ENCODE measurements at regions not wholly inside any gene's neighbourhood (a gene's known extent, or its start where the extent isn't known, plus 50 kb on each side); places are given as distances from the start of the nearest gene placed in this dataset.

DNA sequence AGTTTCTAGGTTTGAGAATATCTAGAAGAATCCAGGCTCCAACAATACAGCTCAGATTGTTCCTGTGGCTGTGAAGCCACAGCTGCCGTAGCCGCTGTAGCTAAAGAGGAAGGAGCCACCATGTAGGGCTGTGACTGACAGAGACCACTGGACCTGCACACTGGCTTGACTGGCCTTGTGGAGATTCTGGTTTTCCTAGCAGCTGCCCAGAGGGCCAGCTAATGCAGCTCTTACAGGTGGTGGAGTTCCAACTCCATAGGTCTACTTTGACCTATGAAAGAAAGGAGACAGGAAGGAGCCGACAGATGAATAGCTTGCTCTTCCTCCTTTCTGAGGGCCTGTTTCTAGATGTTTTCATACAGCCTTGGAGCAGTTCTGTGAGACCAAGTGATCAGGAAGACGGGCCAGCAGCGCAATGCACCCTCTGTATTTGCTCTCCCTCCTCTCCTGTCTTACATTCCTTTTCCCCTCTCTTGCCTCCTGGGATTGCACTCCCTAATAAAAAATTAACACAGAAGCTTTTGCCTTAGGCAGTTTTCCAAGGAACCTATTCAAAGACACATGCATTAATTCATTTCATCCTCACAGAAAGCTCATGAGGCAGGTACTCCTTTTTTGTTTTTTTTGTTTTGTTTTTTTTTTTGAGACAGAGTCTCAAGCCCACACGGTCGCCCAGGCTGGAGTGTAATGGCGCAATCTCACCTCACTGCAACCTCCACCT lies 51.8 kb upstream of the MYB start:
- DNase-seq: no peak
- FAIRE-seq: no peak
- Histone ChIP-seq H3K4me1 (ENCODE audit: control insufficient read depth in 2 of 3, insufficient read depth in 2 of 3, low read depth in 1 of 3, low read length in 3 of 3) (no peaks in the 10 kb centered on the region), H3K27me3 (ENCODE audit: control insufficient read depth, insufficient read depth, low read length) (no peaks in the 10 kb centered on the region), H3K36me3 (ENCODE audit: control insufficient read depth in 2 of 3, insufficient read depth in 3 of 3, low read length in 3 of 3) (no peaks in the 10 kb centered on the region), H3K9ac (ENCODE audit: low read length in 3 of 3) (no peak overlapping the region), H3K4me3 (ENCODE audit: low read length in 3 of 3) (no peak overlapping the region), H3K9me3 (ENCODE audit: control insufficient read depth in 2 of 3, insufficient read depth in 1 of 3, low read length in 3 of 3) (no peaks in the 10 kb centered on the region), H3K27ac (ENCODE audit: low read depth in 2 of 2, low read length in 2 of 2) (no peak overlapping the region)
- no peak for TF ChIP-seq CTCF (IDR thresholded peaks at IDR 0.05; ENCODE audit: borderline replicate concordance, extremely low read depth, insufficient read depth)
- intact Hi-C loops (cut with DNase I): no loop called here

GRCh38 chr6:135128268-135128914 lies 52.7 kb upstream of the MYB start:
- Histone ChIP-seq H3K4me1 (ENCODE audit: control insufficient read depth in 2 of 3, insufficient read depth in 2 of 3, low read depth in 1 of 3, low read length in 3 of 3) (no peaks in the 10 kb centered on the region), H3K27me3 (ENCODE audit: control insufficient read depth, insufficient read depth, low read length) (no peaks in the 10 kb centered on the region), H3K27ac (ENCODE audit: low read depth in 2 of 2, low read length in 2 of 2) (no peak overlapping the region), H3K9me3 (ENCODE audit: control insufficient read depth in 2 of 3, insufficient read depth in 1 of 3, low read length in 3 of 3) (no peaks in the 10 kb centered on the region), H3K36me3 (ENCODE audit: control insufficient read depth in 2 of 3, insufficient read depth in 3 of 3, low read length in 3 of 3) (no peaks in the 10 kb centered on the region), H3K4me3 (ENCODE audit: low read length in 3 of 3) (no peak overlapping the region), H3K9ac (ENCODE audit: low read length in 3 of 3) (no peak overlapping the region)
- TF ChIP-seq CTCF (IDR thresholded peaks at IDR 0.05; ENCODE audit: borderline replicate concordance, extremely low read depth, insufficient read depth): no peak
- FAIRE-seq (no peak), DNase-seq (no peak)
- intact Hi-C loops (cut with DNase I): no loop called here

- no peak for DNase-seq
- no peak overlapping the region for H3K27ac ChIP-seq (ENCODE audit: low read depth in 2 of 2, low read length in 2 of 2)
- TF ChIP-seq CTCF (IDR thresholded peaks at IDR 0.05; ENCODE audit: borderline replicate concordance, extremely low read depth, insufficient read depth): no peak
- no peak overlapping the region for H3K4me3 ChIP-seq (ENCODE audit: low read length in 3 of 3)
- H3K36me3 ChIP-seq (ENCODE audit: control insufficient read depth in 2 of 3, insufficient read depth in 3 of 3, low read length in 3 of 3): no peaks in the 10 kb centered on the region
- FAIRE-seq: no peak
- H3K9me3 ChIP-seq (ENCODE audit: control insufficient read depth in 2 of 3, insufficient read depth in 1 of 3, low read length in 3 of 3): no peaks in the 10 kb centered on the region
- H3K4me1 ChIP-seq (ENCODE audit: control insufficient read depth in 2 of 3, insufficient read depth in 2 of 3, low read depth in 1 of 3, low read length in 3 of 3): no peaks in the 10 kb centered on the region
- no peak overlapping the region for H3K9ac ChIP-seq (ENCODE audit: low read length in 3 of 3)
- intact Hi-C loops (cut with DNase I): no loop called here
- H3K27me3 ChIP-seq (ENCODE audit: control insufficient read depth, insufficient read depth, low read length): no peaks in the 10 kb centered on the region
These were observed 54.4 kb upstream of the MYB start for GRCh38 chr6:135126729-135127128.
